IPS DF 6.9 (cell line): ENCODE measurements at regions not wholly inside any gene's neighbourhood (a gene's known extent, or its start where the extent isn't known, plus 50 kb on each side); places are given as distances from the start of the nearest gene placed in this dataset.

Experiments used
- DNase-seq: peaks from one replicate; pipeline ENCODE4 v3.0.0-alpha.2; 2013; ENCODE audit warnings: low read depth, low spot score
- H3K27ac ChIP-seq: one replicate; pipeline ENCODE4 v1.5.1; 2013; ENCODE audit warnings: low read length, control low read depth
- H3K27me3 ChIP-seq: 2 replicates; pipeline ENCODE4 v1.6.1; 2013; ENCODE audit warnings: mild to moderate bottlenecking, low read length; ENCODE audit not compliant: control insufficient read depth, insufficient read depth
- H3K36me3 ChIP-seq: 2 replicates; pipeline ENCODE4 v1.6.1; 2013; ENCODE audit warnings: low read length; ENCODE audit not compliant: control insufficient read depth, insufficient read depth
- H3K4me1 ChIP-seq: 2 replicates; pipeline ENCODE4 v1.6.1; 2013; ENCODE audit warnings: low read length; ENCODE audit not compliant: control insufficient read depth, insufficient read depth
- H3K4me3 ChIP-seq: 2 replicates; pipeline ENCODE4 v1.5.1; 2013; ENCODE audit warnings: mild to moderate bottlenecking, low read length
- H3K9me3 ChIP-seq: 2 replicates; pipeline ENCODE4 v1.6.1; 2013; ENCODE audit warnings: low read length, inconsistent platforms; ENCODE audit not compliant: control insufficient read depth, insufficient read depth
- WGBS: extraction: QIAGEN DNeasy Blood & Tissue Kit; methylation state at CpG from one replicate; pipeline ENCODE4 v1.1.7; 2013; ENCODE audit warnings: mixed read lengths, missing lambda C conversion rate; ENCODE audit not compliant: insufficient read length, insufficient coverage; 5-methylcytosine and 5-hydroxymethylcytosine counted together

GRCh38 chr3:163832547-163832946, 1245.7 kb downstream of the SI start:
- no CpG with 5 or more reads among the region's 2 CpGs for WGBS
- DNase-seq, result no peak

GRCh38 chr3:163821841-163822240, 1256.5 kb downstream of the SI start:
- Histone ChIP-seq H3K27ac (no peak overlapping the region), H3K4me1 (no peaks in the 10 kb centered on the region), H3K27me3 (no peaks in the 10 kb centered on the region), H3K36me3 (no peaks in the 10 kb centered on the region), H3K9me3 (no peaks in the 10 kb centered on the region), H3K4me3 (no peak overlapping the region)
- DNase-seq, result no peak
- WGBS, result no CpG with 5 or more reads among the region's 1 CpG

More at GRCh38 chr3:163832547-163832946, 1245.7 kb downstream of the SI start:
- Histone ChIP-seq H3K27ac (no peak overlapping the region), H3K4me3 (no peak overlapping the region), H3K9me3 (no peaks in the 10 kb centered on the region), H3K36me3 (no peaks in the 10 kb centered on the region), H3K4me1 (no peaks in the 10 kb centered on the region), H3K27me3 (no peaks in the 10 kb centered on the region)

- no peaks in the 10 kb centered on the region for H3K9me3 ChIP-seq
- no peaks in the 10 kb centered on the region for H3K4me1 ChIP-seq
- no peak overlapping the region for H3K4me3 ChIP-seq
- H3K27me3 ChIP-seq, result no peaks in the 10 kb centered on the region
- no peak for DNase-seq
- no peak overlapping the region for H3K27ac ChIP-seq
- H3K36me3 ChIP-seq, result no peaks in the 10 kb centered on the region
- no CpG with 5 or more reads among the region's 6 CpGs for WGBS
Measured at GRCh38 chr3:163817015-163817414, 1261.3 kb downstream of the SI start.

GRCh38 chr3:163813935-163814334, 1264.4 kb downstream of the SI start:
- DNase-seq, result no peak

GRCh38 chr3:163812006-163812405, 1266.3 kb downstream of the SI start:
- Histone ChIP-seq H3K4me3 (no peak overlapping the region), H3K36me3 (no peaks in the 10 kb centered on the region), H3K9me3 (no peaks in the 10 kb centered on the region), H3K27ac (no peak overlapping the region), H3K27me3 (no peaks in the 10 kb centered on the region), H3K4me1 (no peaks in the 10 kb centered on the region)
- no peak for DNase-seq
- no CpG with 5 or more reads among the region's 3 CpGs for WGBS

More at GRCh38 chr3:163813935-163814334, 1264.4 kb downstream of the SI start:
- no peaks in the 10 kb centered on the region for H3K27me3 ChIP-seq
- H3K36me3 ChIP-seq, result no peaks in the 10 kb centered on the region
- H3K9me3 ChIP-seq, result no peaks in the 10 kb centered on the region
- no peaks in the 10 kb centered on the region for H3K4me1 ChIP-seq
- no peak overlapping the region for H3K4me3 ChIP-seq
- H3K27ac ChIP-seq, result no peak overlapping the region

GRCh38 chr3:163809540-163809993, 1268.7 kb downstream of the SI start:
- Histone ChIP-seq H3K4me3 (no peak overlapping the region), H3K4me1 (no peaks in the 10 kb centered on the region), H3K27me3 (no peaks in the 10 kb centered on the region), H3K27ac (no peak overlapping the region), H3K9me3 (no peaks in the 10 kb centered on the region), H3K36me3 (no peaks in the 10 kb centered on the region)
- no CpG with 5 or more reads among the region's 4 CpGs for WGBS
- no peak for DNase-seq

GRCh38 chr3:163786416-163786815, 1291.9 kb downstream of the SI start:
- H3K36me3 ChIP-seq, result no peaks in the 10 kb centered on the region
- H3K9me3 ChIP-seq, result no peaks in the 10 kb centered on the region
- H3K4me3 ChIP-seq, result no peak overlapping the region
- no peaks in the 10 kb centered on the region for H3K4me1 ChIP-seq
- H3K27ac ChIP-seq, result no peak overlapping the region
- no CpG with 5 or more reads among the region's 2 CpGs for WGBS
- no peak for DNase-seq
- H3K27me3 ChIP-seq, result no peaks in the 10 kb centered on the region

GRCh38 chr3:163785693-163786092, 1292.6 kb downstream of the SI start:
- Histone ChIP-seq H3K36me3 (no peaks in the 10 kb centered on the region), H3K9me3 (no peaks in the 10 kb centered on the region), H3K27me3 (no peaks in the 10 kb centered on the region), H3K4me3 (no peak overlapping the region), H3K27ac (no peak overlapping the region), H3K4me1 (no peaks in the 10 kb centered on the region)
- peak; percentile 25 for DNase-seq

- H3K36me3 ChIP-seq, result no peaks in the 10 kb centered on the region
- no peaks in the 10 kb centered on the region for H3K4me1 ChIP-seq
- H3K4me3 ChIP-seq, result no peak overlapping the region
- no CpG with 5 or more reads among the region's 13 CpGs for WGBS
- DNase-seq, result peak; percentile 11
- H3K27me3 ChIP-seq, result no peaks in the 10 kb centered on the region
- H3K9me3 ChIP-seq, result no peaks in the 10 kb centered on the region
- no peak overlapping the region for H3K27ac ChIP-seq
Measured at GRCh38 chr3:163779396-163780344, 1298.6 kb downstream of the SI start.

GRCh38 chr3:163776743-163777142, 1301.6 kb downstream of the SI start:
- Histone ChIP-seq H3K9me3 (no peaks in the 10 kb centered on the region), H3K4me1 (no peaks in the 10 kb centered on the region), H3K36me3 (no peaks in the 10 kb centered on the region), H3K27me3 (no peaks in the 10 kb centered on the region), H3K4me3 (no peak overlapping the region), H3K27ac (no peak overlapping the region)
- no peak for DNase-seq

- no peak overlapping the region for H3K4me3 ChIP-seq
Measured at GRCh38 chr3:163773136-163773535, 1305.2 kb downstream of the SI start.

More at GRCh38 chr3:163773136-163773535, 1305.2 kb downstream of the SI start:
- Histone ChIP-seq H3K9me3 (no peaks in the 10 kb centered on the region), H3K27me3 (no peaks in the 10 kb centered on the region), H3K4me1 (no peaks in the 10 kb centered on the region), H3K36me3 (no peaks in the 10 kb centered on the region), H3K27ac (no peak overlapping the region)
- no peak for DNase-seq
